ENCODE measurements at regions not wholly inside any gene's neighbourhood (a gene's known extent, or its start where the extent isn't known, plus 50 kb on each side); places are given as distances from the start of the nearest gene placed in this dataset.
"Not testable (repeated sequence)": the region's sequence is repeated elsewhere in the genome, so short reads cannot be mapped to it uniquely, and the experiment has no call there.

GRCh38 chr2:149899390-149899789 is 311.8 kb upstream of the MMADHC start:
- no peak for DNase-seq

GRCh38 chr2:149894760-149895159 is 307.2 kb upstream of the MMADHC start:
- DNase-seq: no peak

- DNase-seq: no peak
Observed at GRCh38 chr2:149894226-149894625, 306.7 kb upstream of the MMADHC start.

- DNase-seq: no peak
Observed at GRCh38 chr2:149892563-149892962, 305.0 kb upstream of the MMADHC start.

- DNase-seq: no peak
Observed at GRCh38 chr2:149885946-149886345, 298.4 kb upstream of the MMADHC start.

- DNase-seq: peak; percentile 95
Observed at GRCh38 chr2:149885468-149885867, 297.9 kb upstream of the MMADHC start.

- no peak for DNase-seq
Observed at GRCh38 chr2:149884871-149885270, 297.3 kb upstream of the MMADHC start.

- DNase-seq: no peak
Observed at GRCh38 chr2:149877913-149878312, 290.3 kb upstream of the MMADHC start.

GRCh38 chr2:149877074-149877473 is 289.5 kb upstream of the MMADHC start:
- DNase-seq: no peak

- no peak for DNase-seq
Observed at GRCh38 chr2:149873936-149874335, 286.4 kb upstream of the MMADHC start.

GRCh38 chr2:149872638-149873150 is 285.1 kb upstream of the MMADHC start:
- DNase-seq: no peak

GRCh38 chr2:149872041-149872440 is 284.5 kb upstream of the MMADHC start:
- DNase-seq: no peak

- no peak for DNase-seq
Observed at GRCh38 chr2:149871091-149871885, 283.7 kb upstream of the MMADHC start.

GRCh38 chr2:149863227-149863626 is 275.7 kb upstream of the MMADHC start:
- DNase-seq: no peak

GRCh38 chr2:149861034-149861433 is 273.5 kb upstream of the MMADHC start:
- DNase-seq: no peak

- DNase-seq: no peak
Observed at GRCh38 chr2:149860276-149860921, 272.8 kb upstream of the MMADHC start.

GRCh38 chr2:149858901-149859634 is 271.5 kb upstream of the MMADHC start:
- DNase-seq: no peak

GRCh38 chr2:149858216-149858615 is 270.6 kb upstream of the MMADHC start:
- no peak for DNase-seq

GRCh38 chr2:149857344-149857743 is 269.8 kb upstream of the MMADHC start:
- DNase-seq: no peak

- not testable (repeated sequence) for DNase-seq
Observed at GRCh38 chr2:149855859-149856258, 268.3 kb upstream of the MMADHC start.

GRCh38 chr2:149849591-149849990 is 262.0 kb upstream of the MMADHC start:
- DNase-seq: no peak

GRCh38 chr2:149849136-149849535 is 261.6 kb upstream of the MMADHC start:
- DNase-seq: no peak

- no peak for DNase-seq
Observed at GRCh38 chr2:149841396-149841795, 253.8 kb upstream of the MMADHC start.

GRCh38 chr2:149832324-149832723 is 244.7 kb upstream of the MMADHC start:
- no peak for DNase-seq

Measured in NCI-H1436 treated with DMSO at 0.1 percent for 48 hours (cell line).